Stimulated activated CD8-positive, alpha-beta memory T cell treated with anti-CD3 and anti-CD28 coated beads, Interleukin-15, amount 100 ng/mL, for 24 hours (primary cell): ENCODE measurements at regions not wholly inside any gene's neighbourhood (a gene's known extent, or its start where the extent isn't known, plus 50 kb on each side); places are given as distances from the start of the nearest gene placed in this dataset.
A peak's percentile ranks its signal among the peaks of the same experiment; 100 is the strongest.

ENCODE experiments used
- DNase-seq: peaks from one replicate; pipeline ENCODE4 v3.0.0-alpha.2; 2020; ENCODE audit warnings: low read depth

DNA sequence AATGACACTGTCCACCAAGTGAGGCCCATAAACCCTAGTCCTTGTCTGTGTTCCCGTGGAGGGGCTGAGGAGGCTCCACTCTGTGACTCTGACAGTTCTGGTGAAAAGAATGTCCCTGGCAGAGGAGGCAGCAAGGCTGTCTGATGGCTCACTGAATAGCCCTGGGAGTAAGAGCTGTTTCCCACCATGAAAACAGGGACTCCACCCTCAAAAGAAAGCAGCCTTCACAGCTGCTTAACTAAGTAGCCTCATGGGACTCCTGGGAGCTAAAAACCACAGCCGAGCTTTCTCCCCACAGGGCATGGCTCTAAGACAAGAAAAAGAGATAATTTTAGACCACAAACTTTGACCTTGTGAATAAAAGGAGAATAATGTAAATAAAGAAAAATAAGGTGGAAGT is 135.1 kb upstream of the FRY start:
- DNase-seq: no peak

DNA sequence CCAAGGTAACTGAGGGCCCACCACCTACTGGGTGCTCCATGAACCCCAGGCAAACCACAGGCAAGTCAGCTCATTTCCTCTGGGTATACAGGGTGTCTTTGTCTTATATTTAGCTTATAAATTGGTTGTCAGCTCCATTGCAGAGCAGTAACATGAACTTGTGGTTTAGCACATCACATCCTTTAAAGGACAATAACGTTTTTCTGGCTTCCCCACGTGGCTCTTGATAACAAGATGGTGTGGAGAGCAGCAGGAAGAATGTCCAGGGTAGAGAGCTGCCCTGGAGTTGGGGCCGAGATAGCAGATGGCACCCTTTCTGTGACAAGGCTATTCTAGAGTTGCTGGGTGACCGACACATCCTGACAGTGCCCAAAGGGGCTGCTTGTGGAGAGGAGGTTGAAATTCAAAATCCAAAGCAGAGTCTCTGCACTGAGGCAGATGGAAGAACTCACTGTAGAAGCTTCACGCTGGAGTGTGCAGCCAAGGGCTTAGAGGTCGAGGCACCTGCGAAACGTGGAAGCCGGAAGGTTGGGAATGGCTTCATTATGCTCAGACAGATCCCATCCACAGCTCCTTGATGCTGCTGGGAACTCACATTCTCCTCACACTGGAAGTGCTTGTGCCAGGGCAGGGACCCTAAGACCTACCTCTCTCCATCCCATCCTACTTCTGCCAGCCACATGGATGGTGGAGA is 133.0 kb upstream of the FRY start:
- no peak for DNase-seq

DNA sequence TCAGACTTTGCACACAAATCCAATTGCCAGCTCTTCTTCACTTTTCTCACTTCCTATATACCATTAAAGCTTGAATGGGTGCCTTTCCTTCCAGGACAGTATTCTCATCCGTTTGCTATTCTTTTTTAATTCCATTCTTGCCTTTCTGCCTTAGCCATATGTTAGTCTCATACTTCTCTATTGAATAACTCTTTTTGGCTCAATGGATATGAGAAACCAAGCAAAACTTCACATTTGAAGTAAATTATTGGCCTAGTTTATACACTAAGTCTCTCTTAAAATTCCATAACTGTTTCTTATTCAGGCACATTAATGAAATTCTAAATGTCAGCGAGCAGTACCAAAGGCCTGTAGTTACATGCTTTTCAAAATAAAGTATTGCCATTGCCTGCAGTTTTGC is 129.6 kb upstream of the FRY start:
- no peak for DNase-seq

DNA sequence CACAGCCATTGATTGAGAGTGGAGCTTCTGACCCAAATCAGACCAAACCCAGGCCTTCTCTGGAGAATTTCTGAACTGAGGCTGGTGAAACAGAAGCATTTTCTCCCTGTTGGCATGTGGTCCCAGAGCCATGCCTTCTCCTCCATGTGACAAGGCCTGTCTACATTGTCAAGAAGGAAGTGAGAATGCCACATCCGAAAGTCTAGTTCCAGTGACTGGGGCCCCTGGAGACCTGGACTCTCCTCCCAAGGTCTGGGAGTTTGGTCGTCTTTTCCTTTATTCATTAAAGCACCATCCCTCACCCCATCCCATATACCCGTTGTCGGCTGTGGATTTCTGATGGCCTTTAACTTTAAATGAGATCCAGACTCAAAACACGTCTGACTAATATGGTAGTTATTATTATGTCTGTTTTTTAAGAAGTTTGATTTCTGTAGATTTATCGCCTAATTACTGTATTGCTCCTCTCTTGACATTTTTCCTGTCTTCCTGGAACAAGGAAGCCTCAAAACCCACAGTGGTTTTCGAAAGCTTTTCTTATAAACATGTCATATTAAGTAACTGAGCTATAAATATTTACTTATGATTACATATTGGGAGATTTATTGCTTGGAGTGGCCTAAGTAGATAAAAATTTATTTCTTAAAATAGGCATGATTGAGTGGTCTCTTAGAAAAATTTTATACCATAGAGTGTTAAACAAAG is 128.3 kb upstream of the FRY start:
- no peak for DNase-seq

DNA sequence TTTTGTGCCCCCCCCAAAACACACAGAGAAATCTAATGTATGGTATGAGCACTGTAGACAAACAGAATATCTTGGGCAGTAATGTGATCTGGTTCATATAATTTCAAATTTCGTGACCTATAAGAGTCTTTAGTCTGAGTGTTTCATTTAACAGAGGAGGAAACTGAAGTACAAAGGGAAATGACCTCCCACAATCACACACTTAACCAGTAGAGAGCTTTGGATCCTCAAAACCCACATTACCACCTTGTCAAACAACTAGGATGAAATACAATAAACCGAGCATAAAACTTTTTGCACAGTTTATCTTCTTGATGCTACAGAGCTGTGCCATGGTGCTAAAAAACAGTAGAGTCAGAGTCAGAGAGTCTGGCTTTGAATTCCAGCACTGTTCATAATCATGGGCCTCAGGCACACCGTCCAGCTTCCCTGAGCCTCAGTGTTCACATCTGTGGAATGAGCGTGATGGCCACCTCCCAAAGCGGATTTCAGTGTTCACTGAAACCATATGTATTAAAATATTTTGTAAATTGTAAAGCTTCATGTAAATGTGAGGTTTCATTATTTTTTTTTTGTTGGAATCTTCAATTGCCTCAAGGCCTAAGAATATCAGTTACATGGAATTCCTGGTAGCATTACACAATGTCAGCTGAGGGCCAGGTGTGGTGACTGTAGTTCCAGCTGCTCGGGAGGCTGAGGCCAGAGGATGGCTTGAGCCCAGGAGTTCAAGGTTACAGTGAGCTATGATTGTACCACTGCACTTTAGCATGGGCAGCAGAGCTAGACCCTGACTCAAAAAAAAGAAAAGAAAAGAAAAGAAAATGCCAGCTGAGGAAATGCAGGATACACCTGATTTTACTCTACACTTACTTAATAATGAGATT is 126.4 kb upstream of the FRY start:
- DNase-seq: no peak

DNA sequence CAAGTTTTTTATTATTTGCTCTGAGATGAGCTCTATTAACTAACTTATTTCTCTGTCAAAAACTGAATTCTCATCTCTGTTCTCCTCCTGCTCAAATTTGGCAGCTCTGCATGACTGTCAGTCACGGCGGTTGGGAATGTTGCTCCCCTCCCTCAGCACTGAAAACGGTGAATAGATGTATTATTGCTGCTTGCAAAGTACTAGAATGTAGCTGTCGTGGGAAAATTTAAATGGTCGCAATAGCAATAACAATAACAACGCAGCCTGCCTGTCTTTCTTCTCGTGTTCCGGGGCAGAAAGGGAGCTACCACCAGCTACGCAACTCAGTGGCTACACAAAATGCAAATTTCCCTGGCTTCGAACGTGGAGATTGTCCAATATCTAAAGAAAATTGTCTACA is 125.6 kb upstream of the FRY start:
- no peak for DNase-seq

DNA sequence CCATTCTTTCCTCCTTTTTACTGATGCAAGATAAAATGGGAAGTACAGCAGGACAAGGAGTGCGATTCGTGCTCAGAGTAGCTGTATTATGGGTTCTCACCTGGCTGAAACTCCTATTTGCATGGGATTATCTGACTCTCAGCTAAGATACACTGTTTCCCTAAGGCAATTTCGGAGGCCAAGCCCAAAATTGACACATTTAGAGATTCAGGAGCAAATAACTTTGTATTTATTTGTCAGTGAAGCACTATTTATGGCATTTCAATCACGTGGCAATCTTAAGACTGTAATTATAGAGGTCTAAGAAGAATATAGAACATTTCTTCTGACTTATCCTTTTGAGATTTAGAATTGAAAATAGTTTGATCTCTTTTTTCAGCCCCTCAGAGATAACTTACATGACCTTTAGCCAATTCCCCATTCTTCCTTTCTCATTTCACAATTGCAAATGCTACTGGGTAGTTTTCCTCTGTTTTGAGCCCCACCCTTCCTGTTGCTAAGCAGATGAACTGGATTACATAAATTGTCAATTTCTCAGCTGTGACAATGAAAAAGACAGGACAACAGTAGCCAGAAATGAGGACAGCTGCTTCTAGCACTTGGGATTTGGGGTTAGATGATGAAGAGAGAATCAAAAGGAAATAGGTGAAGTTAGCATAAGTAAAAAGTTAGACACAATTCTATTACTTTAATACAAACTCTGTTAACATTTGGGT is 122.7 kb upstream of the FRY start:
- no peak for DNase-seq

DNA sequence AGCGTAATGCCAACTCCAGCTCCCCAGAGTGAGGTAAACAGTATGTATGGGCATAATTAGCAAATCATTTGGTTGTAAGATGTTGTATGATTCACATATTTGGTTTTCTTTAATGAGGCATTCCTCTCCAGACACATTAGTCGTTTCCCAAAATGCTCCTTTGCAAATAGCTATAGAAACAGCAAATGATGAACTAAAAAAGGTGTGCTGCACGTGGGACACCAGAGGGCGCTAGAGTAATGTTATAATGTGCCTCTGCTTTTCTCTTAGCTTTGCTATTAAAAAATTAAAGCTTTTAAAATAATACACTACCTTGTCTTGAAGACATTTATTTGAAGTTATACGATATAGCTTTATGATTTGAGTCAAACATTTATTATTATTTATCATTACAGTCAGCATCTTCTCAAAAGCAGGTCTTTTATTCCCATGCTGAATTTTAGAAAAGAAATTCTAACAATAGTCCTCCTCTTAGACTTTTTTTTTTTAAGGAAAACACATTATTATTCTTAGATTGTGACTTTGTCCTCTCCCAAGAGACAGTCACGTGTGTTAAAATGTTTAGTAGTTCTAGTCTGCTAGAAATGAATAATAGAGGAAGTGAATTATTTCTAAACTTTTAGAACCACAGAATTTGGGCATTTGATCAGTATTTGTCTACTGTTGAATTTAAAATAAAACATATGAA is 121.6 kb upstream of the FRY start:
- DNase-seq: peak; percentile 8

DNA sequence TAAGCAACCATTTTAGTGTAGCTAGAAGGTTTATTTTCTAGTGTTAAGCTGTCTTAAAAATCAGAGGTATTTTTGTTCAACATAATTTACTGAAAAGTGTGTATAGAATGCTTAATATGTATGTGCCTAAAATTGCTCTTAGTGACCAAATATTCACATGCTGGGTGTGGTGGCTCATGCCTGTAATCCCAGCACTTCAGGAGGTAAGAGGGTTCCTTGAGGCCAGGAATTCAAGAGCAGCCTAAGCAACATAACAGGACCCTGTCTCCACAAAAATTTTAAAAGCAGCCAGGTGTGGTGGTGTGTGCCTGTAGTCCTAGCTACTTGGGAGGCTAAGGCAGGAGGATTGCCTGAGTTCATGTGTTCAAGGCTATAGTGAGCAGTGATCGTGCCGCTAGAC is 120.9 kb upstream of the FRY start:
- no peak for DNase-seq

DNA sequence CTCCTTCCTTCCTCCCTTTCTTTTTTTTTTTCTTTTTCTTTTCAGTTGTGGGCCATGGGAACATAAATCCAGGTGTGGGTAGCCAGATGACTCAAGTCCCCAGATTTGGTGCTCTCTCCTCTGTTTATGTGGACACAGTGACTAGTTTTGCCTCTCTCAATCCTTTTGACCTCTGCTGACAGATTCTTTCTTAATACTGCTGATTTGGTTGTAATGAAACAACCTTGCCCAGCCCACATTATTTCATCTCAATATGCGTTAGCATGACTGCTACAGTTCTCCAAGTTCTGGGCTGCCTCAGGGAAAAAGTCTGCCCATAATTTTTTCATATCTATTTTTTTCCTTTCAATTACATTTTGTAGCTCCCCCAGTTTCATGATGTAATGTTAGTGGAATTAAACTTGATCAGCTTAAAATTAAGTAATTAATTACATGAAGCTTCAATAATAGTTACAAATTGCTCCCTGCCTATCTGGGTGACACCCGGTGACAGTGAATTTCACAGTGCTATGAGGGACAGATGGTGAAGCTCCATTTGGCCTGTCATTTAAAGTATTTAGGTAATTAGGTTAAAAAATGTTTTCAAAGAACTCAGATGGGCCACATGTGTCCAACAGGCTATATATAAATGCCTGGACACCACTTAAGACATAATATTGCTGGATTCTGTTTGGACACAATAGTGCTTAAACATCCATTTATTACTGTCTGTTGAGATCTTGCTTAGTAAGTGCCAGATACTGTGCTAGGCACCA is 118.8 kb upstream of the FRY start:
- DNase-seq: no peak

DNA sequence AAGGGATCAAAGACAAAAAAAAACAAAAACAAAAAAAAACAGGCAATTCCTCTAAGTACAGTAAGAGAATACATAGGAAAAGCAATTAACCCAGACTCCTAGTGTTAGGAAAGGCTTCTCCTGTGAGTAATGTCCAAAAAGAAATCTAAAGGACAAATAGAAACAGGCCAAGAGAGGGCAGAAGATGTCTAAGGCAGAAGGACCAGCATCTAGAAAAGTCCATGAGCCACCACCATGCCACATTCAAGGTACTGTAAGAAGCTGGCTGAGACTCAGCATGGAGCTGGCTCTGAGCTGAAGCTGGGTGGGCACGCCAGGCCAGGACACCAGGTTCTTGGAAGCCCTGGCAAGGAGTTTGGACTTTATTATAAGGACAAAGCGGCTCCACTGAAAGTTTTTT is 118.1 kb upstream of the FRY start:
- DNase-seq: no peak

DNA sequence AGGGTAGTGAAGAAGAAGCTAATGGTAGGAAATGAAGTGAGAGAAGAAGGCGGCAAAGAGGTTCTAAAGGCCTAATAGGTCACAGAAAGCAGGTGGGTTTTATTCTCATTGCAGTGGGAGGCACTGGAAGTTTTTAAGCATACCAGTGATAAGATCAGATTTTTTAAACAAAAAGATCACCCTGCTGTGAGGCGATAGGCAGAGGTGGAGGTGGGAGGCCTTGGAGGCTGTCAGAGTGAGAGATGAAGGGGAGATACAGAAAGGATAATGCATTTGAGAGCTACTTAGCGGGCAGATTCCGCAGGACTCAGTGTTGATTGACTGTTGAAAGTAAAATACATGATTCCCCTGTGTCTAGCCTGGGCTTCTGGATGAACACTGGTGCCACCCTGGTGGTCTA is 116.7 kb upstream of the FRY start:
- DNase-seq: no peak

DNA sequence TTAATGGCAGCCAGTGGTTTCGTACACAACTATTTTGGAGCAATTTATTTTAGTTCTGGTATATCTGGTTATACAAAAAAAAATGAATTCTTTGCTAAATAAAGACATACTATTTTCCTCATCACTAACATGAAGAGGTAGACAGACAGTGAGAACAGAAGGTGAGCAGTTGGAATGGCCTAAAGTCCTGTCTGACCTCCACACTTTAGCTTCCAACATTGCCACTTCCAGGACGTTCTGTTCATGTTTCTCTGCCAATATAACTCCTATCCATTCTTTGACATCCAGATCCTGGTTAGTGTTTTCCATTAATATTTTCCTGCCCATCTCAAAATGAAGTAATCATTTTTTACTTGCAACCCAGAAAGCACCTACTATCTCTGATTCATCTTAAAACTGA is 112.9 kb upstream of the FRY start:
- no peak for DNase-seq

DNA sequence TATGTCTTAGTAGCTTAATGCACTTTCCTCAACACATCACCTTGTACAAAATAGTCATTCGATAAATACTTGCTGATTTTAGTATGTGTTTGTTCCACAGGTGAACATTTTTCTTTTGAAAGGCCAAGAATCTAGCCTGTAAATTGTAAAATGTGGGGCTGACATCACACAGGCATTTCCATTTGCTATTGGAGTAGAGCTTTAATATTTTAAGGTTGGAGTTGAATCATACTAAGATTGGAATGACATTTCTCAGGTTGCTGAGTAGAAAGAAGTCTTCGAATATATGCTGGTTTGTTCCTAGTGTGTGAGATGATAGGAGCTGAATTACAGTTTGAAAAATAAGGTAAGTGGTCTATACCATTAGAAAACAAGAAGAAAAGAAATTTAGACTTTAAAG is 112.3 kb upstream of the FRY start:
- no peak for DNase-seq

DNA sequence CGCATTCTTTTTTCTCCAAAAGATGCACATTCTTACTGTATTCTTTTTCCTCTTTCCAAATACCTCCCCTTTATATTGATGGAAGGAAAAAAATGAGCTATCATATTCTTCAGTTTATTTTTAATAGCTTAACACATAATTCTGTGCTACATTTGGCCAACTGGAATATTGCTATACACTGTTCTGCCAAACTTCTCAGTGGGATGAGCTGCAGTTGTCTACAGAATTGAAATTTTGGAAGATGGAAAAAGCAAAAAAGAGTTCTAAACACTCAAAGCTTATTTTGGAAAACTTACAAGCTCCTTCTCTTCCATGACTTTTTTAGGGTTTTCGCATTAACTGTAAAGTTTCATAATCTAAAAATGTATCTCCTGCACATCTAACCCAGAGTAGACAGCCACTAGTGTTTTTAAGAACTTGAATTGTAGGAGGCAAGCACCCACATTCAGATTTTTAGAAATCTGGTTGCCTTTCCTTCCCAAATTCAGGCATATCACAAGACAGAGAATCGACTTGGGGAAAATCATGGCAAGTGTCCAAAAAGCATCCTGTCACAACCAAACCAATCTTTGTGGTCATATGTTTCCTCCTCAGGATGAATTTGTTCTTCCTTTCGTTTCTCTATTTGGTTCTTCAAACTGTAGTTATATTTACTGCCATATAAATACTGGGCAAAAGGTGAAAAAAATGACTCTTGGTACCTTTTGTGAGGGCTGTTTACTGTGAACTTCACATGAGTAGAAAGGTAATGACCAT is 111.4 kb upstream of the FRY start:
- no peak for DNase-seq

DNA sequence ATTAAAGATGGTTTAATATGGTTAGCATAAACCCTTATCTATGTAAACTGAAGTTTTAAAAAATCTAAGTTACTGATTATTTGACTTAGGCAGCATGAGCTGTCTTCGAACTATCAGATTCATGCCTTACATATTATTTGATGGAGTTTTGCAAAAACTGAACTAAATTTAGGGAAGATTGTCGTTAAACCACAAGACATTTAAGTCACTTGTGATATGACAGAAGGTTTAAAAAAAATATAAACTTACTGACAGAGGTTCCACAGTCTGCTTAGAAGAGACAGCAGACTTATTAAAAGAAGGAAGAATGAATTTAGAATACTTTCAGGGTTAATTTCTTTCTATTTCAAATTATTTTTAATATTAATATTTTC is 110.9 kb upstream of the FRY start:
- DNase-seq: no peak

DNA sequence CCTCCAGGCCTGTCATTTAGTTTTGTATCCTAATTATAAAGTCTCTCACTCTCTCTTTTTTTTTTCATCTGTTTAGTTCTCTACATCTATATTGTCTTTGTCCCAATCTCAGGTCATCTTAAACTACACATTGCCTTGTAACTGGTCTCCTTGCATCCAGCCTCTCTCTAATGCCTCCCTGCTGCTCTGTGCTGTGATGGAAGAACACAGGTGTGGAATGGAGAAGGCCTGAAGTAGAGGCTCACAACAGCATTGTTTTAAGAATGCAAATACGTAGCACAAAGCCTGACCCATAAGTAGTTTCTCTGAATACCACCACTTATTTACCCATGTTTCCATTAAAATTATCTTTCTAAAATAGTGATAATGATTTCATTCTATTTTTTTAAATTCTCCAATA is 108.8 kb upstream of the FRY start:
- DNase-seq: no peak

DNA sequence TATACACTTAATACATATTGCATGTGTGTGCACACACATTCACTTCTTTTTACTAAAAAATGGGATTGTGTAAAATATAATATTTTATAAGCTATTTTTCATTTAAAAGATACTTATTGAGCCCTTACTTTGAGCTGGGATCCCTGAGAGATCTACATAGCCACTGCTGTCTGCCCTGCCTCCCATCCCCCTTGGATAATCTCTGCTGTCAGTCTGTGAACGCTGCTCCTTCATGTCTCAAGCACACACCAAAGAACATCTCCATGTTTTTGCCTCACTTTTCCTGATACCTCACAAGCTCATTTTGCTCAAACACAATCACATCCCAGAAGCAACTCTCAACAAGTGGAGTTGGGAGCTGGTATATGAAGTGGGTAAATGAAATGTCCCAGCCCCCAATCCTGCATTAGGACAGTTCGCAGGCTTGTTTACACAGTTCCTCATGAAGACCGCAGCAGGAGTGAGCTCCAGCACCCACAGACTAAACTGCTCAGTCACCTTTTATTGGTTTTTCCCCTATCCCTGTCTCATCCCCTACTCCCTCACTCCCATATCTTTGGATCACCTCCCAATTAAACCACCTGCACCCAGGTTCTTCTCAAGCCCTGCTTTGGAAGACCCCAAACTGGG is 108.3 kb upstream of the FRY start:
- no peak for DNase-seq

DNA sequence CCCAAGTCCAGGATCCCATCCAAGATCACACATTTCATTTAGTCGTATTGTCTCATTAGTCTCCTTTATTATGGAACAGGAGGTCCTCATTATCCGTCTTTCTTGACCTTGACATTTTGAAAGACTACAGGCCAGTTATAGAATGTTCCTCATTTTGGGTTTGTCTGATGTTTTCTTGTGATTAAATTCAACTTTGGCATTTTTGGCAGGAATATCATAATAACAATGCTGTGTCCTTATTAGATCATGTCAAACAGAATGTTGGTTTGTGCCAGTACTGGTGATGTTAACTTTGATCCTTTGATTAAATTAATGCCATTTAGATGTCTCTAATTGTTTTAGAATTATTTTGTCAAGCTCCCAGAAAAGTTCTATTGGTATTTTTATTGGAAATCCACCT is 106.5 kb upstream of the FRY start:
- no peak for DNase-seq

DNA sequence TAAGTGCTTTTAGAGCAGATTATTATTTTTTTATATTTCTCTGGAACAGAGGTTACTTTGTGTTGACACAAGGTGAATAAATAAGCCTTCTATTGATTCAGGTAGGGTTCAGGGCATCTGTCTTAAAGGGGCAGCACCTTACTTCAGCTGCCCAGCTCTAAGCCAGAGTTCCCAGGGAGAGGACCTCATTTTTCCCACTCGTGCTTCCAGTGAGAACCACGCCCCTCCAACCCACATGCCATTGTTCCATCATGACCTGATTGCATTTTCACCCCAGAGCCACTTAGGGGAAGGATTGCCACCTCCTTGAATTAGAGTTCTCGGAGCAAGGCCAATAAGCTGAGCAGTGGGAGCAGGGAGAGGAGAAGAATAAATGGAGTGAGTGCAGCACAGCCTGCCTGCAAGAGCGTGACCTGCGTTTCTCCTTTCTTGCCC is 104.3 kb upstream of the FRY start:
- no peak for DNase-seq
